ENCODE measurements at regions not wholly inside any gene's neighbourhood (a gene's known extent, or its start where the extent isn't known, plus 50 kb on each side); places are given as distances from the start of the nearest gene placed in this dataset.

GRCh38 chr6:16041327-16041726 is 87.6 kb upstream of the MYLIP start (continued):
- TF ChIP-seq CHD4 (IDR thresholded peaks at IDR 0.05), result no peak
- TF ChIP-seq ZBTB11 (CRISPR knock-in tag; IDR thresholded peaks at IDR 0.05), result no peak
- TF ChIP-seq SMAD1 (IDR thresholded peaks at IDR 0.05; ENCODE audit: low read depth, partially characterized antibody), result no peak
- no peak; the same call in 1 of the 2 replicates for TF ChIP-seq RUNX3 (IDR thresholded peaks at IDR 0.05; ENCODE audit: low read length)
- 0 out of 2 replicates have a peak, but pooled peaks have one; percentile 15 for TF ChIP-seq DPF2 (IDR thresholded peaks at IDR 0.05)
- no peak for TF ChIP-seq FOS (IDR thresholded peaks at IDR 0.05; ENCODE audit: borderline replicate concordance, extremely low read depth, insufficient read length)
- TF ChIP-seq SIX5 (IDR thresholded peaks at IDR 0.05; ENCODE audit: low read depth, low read length, severe bottlenecking), result no peak
- TF ChIP-seq ASH2L (IDR thresholded peaks at IDR 0.05; ENCODE audit: borderline replicate concordance, low read depth), result no peak
- TF ChIP-seq RELB (IDR thresholded peaks at IDR 0.05; ENCODE audit: low read depth), result peak; percentile 76; the same call in 1 of the 2 replicates
- no peak for TF ChIP-seq HCFC1 (IDR thresholded peaks at IDR 0.05; ENCODE audit: low read length)
- no peak for TF ChIP-seq RCOR1 (conservative IDR thresholded peaks at IDR 0.05; ENCODE audit: low read depth, low read length)
- TF ChIP-seq GATAD2B (conservative IDR thresholded peaks at IDR 0.05; ENCODE audit: low read depth), result no peak
- peak; percentile 20; the same call in 1 of the 2 replicates for TF ChIP-seq NFIC (IDR thresholded peaks at IDR 0.05; ENCODE audit: low read depth, low read length)
- no peak for TF ChIP-seq SUZ12 (IDR thresholded peaks at IDR 0.05; ENCODE audit: unreplicated experiment)
- TF ChIP-seq RELA (IDR thresholded peaks at IDR 0.05; ENCODE audit: borderline replicate concordance, partially characterized antibody), result no peak
- no peak for TF ChIP-seq GABPA (IDR thresholded peaks at IDR 0.05; ENCODE audit: low read depth)
- no peak for TF ChIP-seq POLR2A (IDR thresholded peaks at IDR 0.05; ENCODE audit: low read depth, low read length)
- TF ChIP-seq IKZF1 (conservative IDR thresholded peaks at IDR 0.05), result peak; percentile 72
- TF ChIP-seq ETV6 (conservative IDR thresholded peaks at IDR 0.05 in 1 of 2, IDR thresholded peaks at IDR 0.05 in 1 of 2; ENCODE audit: borderline replicate concordance in 1 of 2, low read depth in 1 of 2), result no peak
- TF ChIP-seq SMC3 (IDR thresholded peaks at IDR 0.05; ENCODE audit: borderline replicate concordance, low read length), result no peak
- peak; percentile 29; the same call in 1 of the 2 replicates for TF ChIP-seq ATF7 (IDR thresholded peaks at IDR 0.05; ENCODE audit: low read depth)
- no peak for TF ChIP-seq IRF5 (IDR thresholded peaks at IDR 0.05; ENCODE audit: borderline replicate concordance)
- no peak for TF ChIP-seq SPI1 (IDR thresholded peaks at IDR 0.05; ENCODE audit: borderline replicate concordance, insufficient read depth, low read depth, low read length)
- TF ChIP-seq E4F1 (IDR thresholded peaks at IDR 0.05; ENCODE audit: borderline replicate concordance, partially characterized antibody), result no peak

All from GM12878 (cell line).